HepG2 (cell line): ENCODE measurements at regions not wholly inside any gene's neighbourhood (a gene's known extent, or its start where the extent isn't known, plus 50 kb on each side); places are given as distances from the start of the nearest gene placed in this dataset.

ENCODE experiments used
- ATAC-seq: fragments of 200-7000 bp; cut with Tn5 transposase; 3 replicates; pipeline ENCODE4 v1.9.1; 2020; ENCODE audit warnings: mild to moderate bottlenecking, moderate library complexity
- BruUV-seq: library from RNA; stranded (reverse); fragments of 400-500 nt; replicated peaks from 2 replicates; lab custom pipeline; 2021; lab: Mats Ljungman, UMichigan
- CTCF ChIA-PET: fragments of 300-600 bp; formaldehyde crosslinking; extraction: SDS; loops from one replicate; lab custom pipeline; 2021; ENCODE audit warnings: low total read pairs, inconsistent platforms, low intra/inter-chr PET ratio; lab: Yijun Ruan, JAX
- POLR2A ChIA-PET: fragments of 350-600 bp; sonication (Branson Sonifier 250); formaldehyde crosslinking; loops from one replicate; lab custom pipeline; 2020; ENCODE audit warnings: antibody characterized with exemption, inconsistent platforms; lab: Yijun Ruan, JAX
- DNase-seq: peaks from one replicate; pipeline ENCODE4 v3.0.0-alpha.2; 2015; ENCODE audit warnings: low spot score
- FAIRE-seq: peaks from 3 replicates; lab custom pipeline; 2011; peaks lifted over from hg19 to GRCh38; lab: Jason Lieb, UNC
- H2AFZ ChIP-seq: one replicate; pipeline ENCODE4 v1.6.1; 2011; ENCODE audit warnings: low read length, inconsistent platforms
- H3K27ac ChIP-seq: fragments of 300-600 bp; 3 replicates; pipeline ENCODE4 v1.8.0; 2011; ENCODE audit warnings: mixed run types, mild to moderate bottlenecking, mixed read lengths, low read length, inconsistent platforms; ENCODE audit not compliant: insufficient read depth; ENCODE audit errors: extremely low read length
- H3K27me3 ChIP-seq, 2 experiments: fragments of 200-600 bp in 1 of 2; 2 replicates in 1 of 2; 3 replicates in 1 of 2; pipeline versions ENCODE4 v1.6.0 to v1.8.0; 2011; ENCODE audit warnings: low read length in 2 of 2, mild to moderate bottlenecking in 2 of 2, moderate library complexity in 2 of 2, inconsistent platforms in 1 of 2; ENCODE audit not compliant: insufficient read depth in 2 of 2, control insufficient read depth in 1 of 2
- H3K36me3 ChIP-seq, 2 experiments: fragments of 200-600 bp in 1 of 2; replicated peaks in 1 of 2; 2 replicates in 1 of 2; 3 replicates in 1 of 2; pipeline versions ENCODE4 v1.5.1 to v1.8.0; 2011; ENCODE audit warnings: low read length in 2 of 2, inconsistent platforms in 1 of 2; ENCODE audit not compliant: insufficient read depth in 2 of 2, control insufficient read depth in 1 of 2
- H3K4me1 ChIP-seq: 2 replicates; pipeline ENCODE4 v1.5.1; 2012; ENCODE audit warnings: low read length, inconsistent platforms; ENCODE audit not compliant: insufficient read depth
- H3K4me2 ChIP-seq: 2 replicates; pipeline ENCODE4 v1.6.0; 2011; ENCODE audit warnings: low read depth, low read length, inconsistent platforms
- H3K4me3 ChIP-seq, 3 experiments: fragments of 200-600 bp in 1 of 3; sonication (generic), shearing (Covaris generic) in 1 of 3; replicated peaks in 1 of 3; 2 replicates each; pipeline ENCODE4 v1.5.1; 2011 to 2016; ENCODE audit warnings: low read length in 3 of 3, inconsistent platforms in 2 of 3, low read depth in 2 of 3, mild to moderate bottlenecking in 2 of 3, control low read depth in 1 of 3, mixed read lengths in 1 of 3; ENCODE audit not compliant: insufficient read depth in 1 of 3
- H3K79me2 ChIP-seq: one replicate; pipeline ENCODE4 v1.6.1; 2011; ENCODE audit warnings: low read length, inconsistent platforms; ENCODE audit not compliant: insufficient read depth
- H3K9ac ChIP-seq: 2 replicates; pipeline ENCODE4 v1.6.0; 2011; ENCODE audit warnings: mild to moderate bottlenecking, low read depth, low read length, inconsistent platforms; ENCODE audit not compliant: insufficient read depth
- H3K9me3 ChIP-seq: 2 replicates; pipeline ENCODE4 v1.5.1; 2012; ENCODE audit warnings: mild to moderate bottlenecking, low read length
- H4K20me1 ChIP-seq: 2 replicates; pipeline ENCODE4 v1.6.0; 2011; ENCODE audit warnings: inconsistent platforms, mild to moderate bottlenecking, low read length, moderate library complexity; ENCODE audit not compliant: insufficient read depth
- BCL6 ChIP-seq: IDR thresholded peaks from 2 replicates; pipeline ENCODE4 v1.6.1; 2016; ENCODE audit warnings: missing genetic modification reagents, missing compliant biosample characterization
- DMAP1 ChIP-seq: IDR thresholded peaks from 2 replicates; pipeline ENCODE4 v1.6.1; 2016
- LCORL ChIP-seq, 2 experiments: fragments of 450-650 bp in 1 of 2; sonication (generic) in 1 of 2; formaldehyde crosslinking in 1 of 2; IDR thresholded peaks; 2 replicates each; pipeline versions ENCODE4 v1.5.0 to v1.6.1; 2017 to 2020; ENCODE audit warnings: antibody characterized with exemption in 1 of 2, missing genetic modification reagents in 1 of 2
- SP4 ChIP-seq: sonication (generic); formaldehyde crosslinking; IDR thresholded peaks from 2 replicates; pipeline ENCODE4 v1.8.1; 2023; ENCODE audit warnings: mild to moderate bottlenecking, missing genetic modification reagents
- ZKSCAN8 ChIP-seq: IDR thresholded peaks from 2 replicates; pipeline ENCODE4 v1.6.1; 2016; ENCODE audit warnings: borderline replicate concordance, missing genetic modification reagents, missing compliant biosample characterization
- ZNF256 ChIP-seq: sonication (generic); formaldehyde crosslinking; conservative IDR thresholded peaks from 2 replicates; pipeline ENCODE4 v1.4.0; 2020; ENCODE audit warnings: missing genetic modification reagents
- ZNF546 ChIP-seq: sonication (generic); formaldehyde crosslinking; conservative IDR thresholded peaks from 2 replicates; pipeline ENCODE4 v1.8.1; 2023; ENCODE audit warnings: mild to moderate bottlenecking, missing genetic modification reagents
- ZNF550 ChIP-seq: sonication (generic); formaldehyde crosslinking; IDR thresholded peaks from 2 replicates; pipeline ENCODE4 v1.4.0; 2020; ENCODE audit warnings: mild to moderate bottlenecking, missing genetic modification reagents, borderline replicate concordance
- in situ Hi-C: cut with HindIII; loops from 2 replicates; pipeline ENCODE4 v1.10.0; 2017; ENCODE audit warnings: low pct_unique_long_range_greater_than_20kb; ENCODE audit not compliant: extremely low pct_ligation_motif_present
- intact Hi-C: fragments of 100-400 bp; cut with micrococcal nuclease; formaldehyde crosslinking; loops from one replicate; pipeline ENCODE4 v1.10.0; 2022; ENCODE audit not compliant: unreplicated experiment
- TF ChIP-seq, protein P1 (sequence below): sonication (generic); formaldehyde crosslinking; IDR thresholded peaks from 2 replicates; pipeline ENCODE4 v1.4.0; 2020; ENCODE audit warnings: missing genetic modification reagents, borderline replicate concordance
- TF ChIP-seq, protein P2 (sequence below): sonication (generic); formaldehyde crosslinking; IDR thresholded peaks from 2 replicates; pipeline ENCODE4 v1.4.0; 2020; ENCODE audit warnings: mild to moderate bottlenecking, missing genetic modification reagents
- TF ChIP-seq, protein P3 (sequence below): sonication (generic); formaldehyde crosslinking; IDR thresholded peaks from 2 replicates; pipeline ENCODE4 v1.5.1; 2020; ENCODE audit warnings: mild to moderate bottlenecking, missing genetic modification reagents, moderate library complexity
- TF ChIP-seq, protein P4 (sequence below): sonication (generic); formaldehyde crosslinking; IDR thresholded peaks from 2 replicates; pipeline ENCODE4 v1.5.1; 2020; ENCODE audit warnings: missing genetic modification reagents, mild to moderate bottlenecking, borderline replicate concordance

DNA sequence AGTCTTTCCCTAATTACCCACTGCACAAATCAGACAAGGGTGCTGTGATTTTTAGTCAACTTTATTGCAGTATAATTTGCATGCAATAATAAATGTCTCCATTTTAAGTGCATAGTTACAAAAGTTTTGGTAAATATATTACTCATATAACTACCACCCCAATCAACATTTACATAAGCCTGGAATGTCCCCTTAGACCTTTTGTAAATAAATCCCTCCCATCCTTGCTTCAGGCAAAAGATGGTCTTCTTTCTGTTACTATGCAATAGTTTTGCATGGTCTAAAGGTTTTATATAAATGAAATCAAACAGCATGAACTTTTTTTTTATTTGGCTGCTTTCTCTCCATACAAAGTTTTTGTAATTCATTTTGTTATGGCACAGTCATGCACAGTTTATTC, 235.4 kb downstream of the PYDC2 start:
- no peaks in the 10 kb centered on the region for H3K79me2 ChIP-seq
- no peaks in the 10 kb centered on the region for H3K4me1 ChIP-seq
- H3K9ac ChIP-seq: no peak overlapping the region
- ChIA-PET POLR2A (no interaction called here), CTCF (no interaction called here)
- H3K4me2 ChIP-seq: no peak overlapping the region
- DNase-seq: no peak
- H3K27ac ChIP-seq: no peak overlapping the region
- no peak for FAIRE-seq
- TF ChIP-seq, protein P1, sequence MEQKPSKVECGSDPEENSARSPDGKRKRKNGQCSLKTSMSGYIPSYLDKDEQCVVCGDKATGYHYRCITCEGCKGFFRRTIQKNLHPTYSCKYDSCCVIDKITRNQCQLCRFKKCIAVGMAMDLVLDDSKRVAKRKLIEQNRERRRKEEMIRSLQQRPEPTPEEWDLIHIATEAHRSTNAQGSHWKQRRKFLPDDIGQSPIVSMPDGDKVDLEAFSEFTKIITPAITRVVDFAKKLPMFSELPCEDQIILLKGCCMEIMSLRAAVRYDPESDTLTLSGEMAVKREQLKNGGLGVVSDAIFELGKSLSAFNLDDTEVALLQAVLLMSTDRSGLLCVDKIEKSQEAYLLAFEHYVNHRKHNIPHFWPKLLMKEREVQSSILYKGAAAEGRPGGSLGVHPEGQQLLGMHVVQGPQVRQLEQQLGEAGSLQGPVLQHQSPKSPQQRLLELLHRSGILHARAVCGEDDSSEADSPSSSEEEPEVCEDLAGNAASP (CRISPR knock-in tag): no peak
- no peak for TF ChIP-seq ZKSCAN8 (CRISPR knock-in tag)
- TF ChIP-seq ZNF546: no peak
- TF ChIP-seq ZNF256 (CRISPR knock-in tag): no peak
- TF ChIP-seq DMAP1 (CRISPR knock-in tag): no peak
- TF ChIP-seq, protein P2, sequence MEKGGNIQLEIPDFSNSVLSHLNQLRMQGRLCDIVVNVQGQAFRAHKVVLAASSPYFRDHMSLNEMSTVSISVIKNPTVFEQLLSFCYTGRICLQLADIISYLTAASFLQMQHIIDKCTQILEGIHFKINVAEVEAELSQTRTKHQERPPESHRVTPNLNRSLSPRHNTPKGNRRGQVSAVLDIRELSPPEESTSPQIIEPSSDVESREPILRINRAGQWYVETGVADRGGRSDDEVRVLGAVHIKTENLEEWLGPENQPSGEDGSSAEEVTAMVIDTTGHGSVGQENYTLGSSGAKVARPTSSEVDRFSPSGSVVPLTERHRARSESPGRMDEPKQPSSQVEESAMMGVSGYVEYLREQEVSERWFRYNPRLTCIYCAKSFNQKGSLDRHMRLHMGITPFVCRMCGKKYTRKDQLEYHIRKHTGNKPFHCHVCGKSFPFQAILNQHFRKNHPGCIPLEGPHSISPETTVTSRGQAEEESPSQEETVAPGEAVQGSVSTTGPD (CRISPR knock-in tag): no peak
- TF ChIP-seq, protein P3, sequence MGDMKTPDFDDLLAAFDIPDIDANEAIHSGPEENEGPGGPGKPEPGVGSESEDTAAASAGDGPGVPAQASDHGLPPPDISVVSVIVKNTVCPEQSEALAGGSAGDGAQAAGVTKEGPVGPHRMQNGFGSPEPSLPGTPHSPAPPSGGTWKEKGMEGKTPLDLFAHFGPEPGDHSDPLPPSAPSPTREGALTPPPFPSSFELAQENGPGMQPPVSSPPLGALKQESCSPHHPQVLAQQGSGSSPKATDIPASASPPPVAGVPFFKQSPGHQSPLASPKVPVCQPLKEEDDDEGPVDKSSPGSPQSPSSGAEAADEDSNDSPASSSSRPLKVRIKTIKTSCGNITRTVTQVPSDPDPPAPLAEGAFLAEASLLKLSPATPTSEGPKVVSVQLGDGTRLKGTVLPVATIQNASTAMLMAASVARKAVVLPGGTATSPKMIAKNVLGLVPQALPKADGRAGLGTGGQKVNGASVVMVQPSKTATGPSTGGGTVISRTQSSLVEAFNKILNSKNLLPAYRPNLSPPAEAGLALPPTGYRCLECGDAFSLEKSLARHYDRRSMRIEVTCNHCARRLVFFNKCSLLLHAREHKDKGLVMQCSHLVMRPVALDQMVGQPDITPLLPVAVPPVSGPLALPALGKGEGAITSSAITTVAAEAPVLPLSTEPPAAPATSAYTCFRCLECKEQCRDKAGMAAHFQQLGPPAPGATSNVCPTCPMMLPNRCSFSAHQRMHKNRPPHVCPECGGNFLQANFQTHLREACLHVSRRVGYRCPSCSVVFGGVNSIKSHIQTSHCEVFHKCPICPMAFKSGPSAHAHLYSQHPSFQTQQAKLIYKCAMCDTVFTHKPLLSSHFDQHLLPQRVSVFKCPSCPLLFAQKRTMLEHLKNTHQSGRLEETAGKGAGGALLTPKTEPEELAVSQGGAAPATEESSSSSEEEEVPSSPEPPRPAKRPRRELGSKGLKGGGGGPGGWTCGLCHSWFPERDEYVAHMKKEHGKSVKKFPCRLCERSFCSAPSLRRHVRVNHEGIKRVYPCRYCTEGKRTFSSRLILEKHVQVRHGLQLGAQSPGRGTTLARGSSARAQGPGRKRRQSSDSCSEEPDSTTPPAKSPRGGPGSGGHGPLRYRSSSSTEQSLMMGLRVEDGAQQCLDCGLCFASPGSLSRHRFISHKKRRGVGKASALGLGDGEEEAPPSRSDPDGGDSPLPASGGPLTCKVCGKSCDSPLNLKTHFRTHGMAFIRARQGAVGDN (CRISPR knock-in tag): no peak
- no peak for TF ChIP-seq BCL6
- TF ChIP-seq SP4 (CRISPR knock-in tag): no peak
- no peak for TF ChIP-seq ZNF550 (CRISPR knock-in tag)
- TF ChIP-seq, protein P4, sequence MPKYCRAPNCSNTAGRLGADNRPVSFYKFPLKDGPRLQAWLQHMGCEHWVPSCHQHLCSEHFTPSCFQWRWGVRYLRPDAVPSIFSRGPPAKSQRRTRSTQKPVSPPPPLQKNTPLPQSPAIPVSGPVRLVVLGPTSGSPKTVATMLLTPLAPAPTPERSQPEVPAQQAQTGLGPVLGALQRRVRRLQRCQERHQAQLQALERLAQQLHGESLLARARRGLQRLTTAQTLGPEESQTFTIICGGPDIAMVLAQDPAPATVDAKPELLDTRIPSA (CRISPR knock-in tag): no peak
- TF ChIP-seq LCORL (IDR thresholded peaks at IDR 0.05): no peak
- TF ChIP-seq LCORL (CRISPR knock-in tag; IDR thresholded peaks at IDR 0.05): no peak
- ATAC-seq: no peak
- H2AFZ ChIP-seq: no peak overlapping the region
- in situ Hi-C loops (no loop called here), intact Hi-C loops (no loop called here)
- no peaks in the 10 kb centered on the region for H3K27me3 ChIP-seq
- no peaks in the 10 kb centered on the region for H3K36me3 ChIP-seq
- no peaks in the 10 kb centered on the region for H3K9me3 ChIP-seq
- H4K20me1 ChIP-seq: no peaks in the 10 kb centered on the region
- BruUV-seq: no TSS peak
- H3K4me3 ChIP-seq: no peak overlapping the region
